Renal pelvis (tissue), 1 donor: ENCODE measurements at regions not wholly inside any gene's neighbourhood (a gene's known extent, or its start where the extent isn't known, plus 50 kb on each side); places are given as distances from the start of the nearest gene placed in this dataset.

Source experiments
- DNase-seq: peaks from one replicate; pipeline ENCODE4 v3.0.0-alpha.2; 2013

DNA sequence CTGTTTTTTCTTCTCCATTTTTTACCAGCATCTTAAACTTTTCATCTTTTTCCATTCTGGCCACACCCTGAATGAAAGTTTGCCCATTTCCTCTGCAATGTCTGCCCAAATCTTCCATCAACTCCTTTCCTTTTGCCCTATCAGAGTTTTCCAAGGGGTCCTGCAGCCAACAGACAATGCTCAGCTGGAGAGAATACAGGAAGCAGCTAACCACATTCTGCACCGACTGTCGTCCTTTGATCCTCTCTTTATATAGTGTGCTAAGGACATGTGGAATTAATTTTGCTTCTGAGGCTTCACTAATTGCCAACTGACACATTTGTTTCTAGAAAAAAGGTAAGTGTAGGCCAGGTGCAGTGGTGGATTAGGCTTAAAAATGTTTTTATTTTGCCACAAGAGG is 50.5 kb upstream of the DLX2 start:
- no peak for DNase-seq

DNA sequence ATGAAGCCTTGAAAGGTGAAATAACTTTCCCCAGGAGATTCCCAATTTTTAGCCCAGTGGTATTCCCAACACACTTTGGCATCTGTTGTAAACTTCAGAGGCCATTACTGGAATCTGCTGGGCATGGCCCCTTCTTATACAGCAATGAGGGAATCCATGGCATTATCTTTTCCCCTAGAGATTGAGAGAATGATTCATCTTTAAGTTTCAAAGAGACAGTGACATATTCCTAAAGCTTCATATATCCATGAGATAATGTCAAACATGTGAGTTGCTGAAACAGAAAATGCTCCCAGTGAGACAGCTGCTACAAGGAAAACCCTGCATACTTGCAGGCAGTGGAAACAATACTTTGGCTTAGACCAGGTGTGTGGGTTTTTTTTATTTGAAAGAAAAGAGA is 51.1 kb upstream of the DLX2 start:
- no peak for DNase-seq

DNA sequence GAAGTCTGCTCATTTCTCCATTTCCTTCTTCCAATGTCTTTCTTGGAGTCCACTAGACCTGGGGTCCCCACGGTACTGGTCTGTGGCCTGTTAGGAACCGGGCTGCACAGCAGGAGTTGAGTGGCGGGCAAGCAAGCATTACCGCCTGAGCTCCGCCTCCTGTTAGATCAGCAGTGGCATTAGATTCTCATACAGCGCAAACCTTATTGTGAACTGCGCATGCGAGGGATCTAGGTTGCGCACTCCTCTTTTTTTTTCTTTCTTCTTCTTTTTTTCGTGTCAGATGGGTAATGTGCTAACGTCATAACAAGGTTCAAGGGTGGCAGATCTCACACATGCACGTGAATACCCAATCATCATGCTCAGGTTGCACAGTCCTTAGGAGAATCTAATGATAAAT is 53.1 kb upstream of the DLX2 start:
- DNase-seq: no peak

DNA sequence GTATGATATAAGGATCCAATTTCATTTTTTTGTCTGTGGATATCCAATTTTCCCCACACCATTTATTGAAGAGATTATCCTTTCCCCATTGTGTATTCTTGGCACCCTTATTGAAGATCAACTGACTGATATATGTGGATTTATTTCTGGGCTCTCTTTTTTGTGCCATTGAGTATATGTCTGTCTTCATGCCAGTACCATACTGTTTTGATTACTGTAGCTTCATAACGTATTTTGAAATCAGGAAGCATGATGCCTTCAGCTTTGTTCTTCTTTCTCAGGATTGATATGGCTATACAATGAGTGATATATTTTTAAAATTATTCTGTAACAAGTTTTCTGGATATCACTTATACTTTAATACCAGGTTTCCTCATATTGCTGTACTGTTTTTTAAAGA is 58.1 kb upstream of the DLX2 start:
- no peak for DNase-seq

DNA sequence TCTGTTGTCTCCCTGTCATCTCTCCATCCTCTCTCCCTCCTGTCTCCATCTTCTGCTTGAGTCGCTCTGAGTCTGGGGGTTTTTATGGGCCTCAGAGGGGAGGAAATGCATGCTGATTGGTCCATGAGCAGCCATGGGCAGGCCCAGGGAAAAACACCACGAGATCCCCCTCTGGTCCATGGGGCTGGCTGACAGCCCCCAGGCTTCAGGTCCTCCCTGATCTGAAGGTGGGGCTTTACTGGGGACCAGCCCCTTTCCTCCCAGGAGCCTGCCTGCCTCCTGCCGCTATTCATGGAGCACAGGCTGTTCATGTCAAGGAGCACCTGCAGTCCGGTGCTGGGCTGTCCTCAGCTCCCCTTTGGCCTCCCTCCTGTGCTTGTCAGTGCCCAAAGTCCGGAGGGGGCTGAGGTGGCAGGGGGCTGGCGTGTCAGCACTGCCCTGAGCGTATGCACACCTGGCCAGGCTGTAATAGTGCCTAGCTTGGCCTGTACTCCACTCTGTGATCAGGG is 59.6 kb upstream of the DLX2 start:
- DNase-seq: no peak

DNA sequence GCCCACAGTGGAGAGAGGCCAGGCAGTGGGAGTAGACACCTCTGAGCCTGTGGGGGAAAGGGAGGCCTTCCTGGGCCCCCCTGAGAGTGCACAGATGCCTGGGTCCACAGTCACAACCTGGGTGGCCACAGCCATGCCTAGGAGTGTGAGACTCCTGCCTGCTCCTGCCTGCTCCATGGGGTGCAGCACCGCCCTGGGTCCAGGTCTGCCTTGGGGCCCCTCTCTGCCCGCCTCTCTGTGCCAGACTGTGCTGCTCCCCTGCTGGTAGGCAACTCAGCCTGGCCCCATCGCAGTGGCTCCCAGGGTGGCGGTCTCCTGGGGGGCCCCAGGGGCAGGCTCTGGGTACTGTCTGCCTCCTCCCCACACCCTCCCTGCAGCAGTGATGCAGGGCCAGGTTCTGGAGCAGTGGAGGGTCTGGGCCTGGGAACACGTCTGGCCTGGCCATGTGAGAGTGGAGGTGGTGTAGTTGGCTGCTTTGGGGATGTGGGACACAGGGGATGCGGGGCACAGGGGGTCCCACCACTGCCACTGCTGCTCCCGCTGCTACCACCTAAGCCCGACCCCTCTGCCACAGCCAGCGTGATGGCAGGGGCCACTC is 60.1 kb upstream of the DLX2 start:
- DNase-seq: no peak

DNA sequence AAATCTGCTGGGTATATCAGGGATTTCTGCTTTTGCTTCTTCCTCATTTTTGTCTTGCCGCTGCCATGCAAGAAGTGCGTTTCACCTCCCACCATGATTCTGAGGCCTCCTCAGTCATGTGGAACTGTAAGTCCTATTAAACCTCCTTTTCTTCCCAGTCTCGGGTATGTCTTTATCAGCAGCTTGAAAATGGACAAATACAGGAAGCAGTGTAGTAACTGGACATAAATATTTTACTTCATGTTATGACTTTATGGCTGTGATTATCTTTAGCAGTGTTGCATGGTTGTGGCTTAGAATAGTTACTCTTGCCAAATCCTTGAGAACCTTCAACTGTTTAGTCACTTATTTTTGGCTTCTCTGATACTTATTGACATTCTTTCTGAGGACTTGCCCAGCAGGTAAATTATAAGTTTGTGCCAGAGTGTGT is 66.2 kb upstream of the DLX2 start:
- no peak for DNase-seq

DNA sequence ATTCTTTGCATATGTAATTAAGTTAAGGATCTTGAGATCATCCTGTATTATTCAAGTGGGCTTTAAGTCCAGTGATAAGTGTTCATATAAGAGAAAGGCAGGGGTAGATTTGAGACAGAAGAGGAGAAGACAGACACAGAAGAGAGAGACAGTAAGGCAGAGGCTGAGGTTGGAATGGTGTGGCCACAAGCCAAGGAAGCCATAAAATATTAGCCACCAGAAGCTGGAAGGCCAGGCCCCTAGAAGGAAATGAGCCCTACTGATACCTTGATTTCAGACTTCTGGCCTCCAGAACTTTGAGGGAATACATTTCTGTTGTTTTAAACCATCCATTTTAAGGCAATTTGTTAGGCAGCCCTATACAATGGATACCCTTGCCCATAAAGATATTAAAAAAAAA is 66.9 kb upstream of the DLX2 start:
- DNase-seq: no peak

DNA sequence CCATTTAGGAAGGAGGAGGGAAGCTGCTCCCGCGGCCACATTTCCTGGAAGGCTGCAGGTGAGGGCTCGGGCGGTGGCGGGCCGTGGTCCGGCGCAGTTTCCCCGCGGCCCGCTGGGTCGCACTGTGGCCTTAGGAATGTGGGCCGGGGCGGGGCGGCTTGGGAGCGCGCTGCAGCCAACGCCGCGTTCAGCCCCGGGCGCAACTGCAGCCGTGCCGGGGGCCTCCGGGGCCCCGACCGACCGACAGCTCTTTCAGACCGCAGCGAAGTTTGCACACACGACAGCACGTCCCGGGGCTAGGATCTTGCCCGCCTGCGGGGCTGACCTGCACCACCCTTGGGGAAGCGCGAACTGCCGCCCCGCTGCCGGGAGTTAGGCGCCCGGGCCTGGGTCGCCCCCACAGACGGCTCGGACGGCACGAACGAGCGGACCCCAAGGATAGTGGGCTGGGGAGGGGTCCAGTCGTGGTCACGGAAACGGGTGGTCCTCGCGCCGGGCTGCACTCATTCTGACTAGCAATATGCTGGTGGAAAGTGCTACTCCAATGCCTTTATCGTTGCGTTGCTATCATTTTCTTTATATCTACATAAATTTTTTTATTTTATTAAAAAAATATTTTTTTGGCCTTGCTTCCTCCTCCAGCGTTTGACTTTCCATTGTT is 69.9 kb upstream of the DLX2 start:
- DNase-seq: peak; percentile 58

DNA sequence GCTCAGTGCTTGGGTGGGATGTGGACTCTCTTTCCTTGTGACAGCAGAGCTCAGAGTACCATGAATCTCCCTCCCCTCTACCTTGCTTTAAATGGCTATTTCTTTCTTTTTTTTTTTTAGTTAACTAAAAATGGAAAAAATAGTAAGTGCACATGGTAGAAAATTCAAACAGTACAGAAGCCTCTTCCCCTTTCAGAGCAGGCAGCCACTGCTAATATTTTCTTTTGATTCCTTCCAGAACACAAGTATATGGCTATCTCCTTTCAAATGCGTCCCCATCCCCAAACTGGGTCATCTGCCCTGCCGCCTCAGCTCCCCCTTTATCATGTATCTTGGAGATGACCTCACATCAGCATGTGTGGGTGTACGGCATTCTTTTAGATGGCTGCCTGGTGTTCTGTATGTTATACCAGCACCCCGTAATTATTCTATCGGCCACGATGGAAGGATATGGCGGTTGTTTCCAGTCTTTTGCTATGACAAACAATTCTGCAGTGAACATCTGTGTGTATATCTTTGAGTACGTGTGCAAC is 70.5 kb upstream of the DLX2 start:
- DNase-seq: no peak

DNA sequence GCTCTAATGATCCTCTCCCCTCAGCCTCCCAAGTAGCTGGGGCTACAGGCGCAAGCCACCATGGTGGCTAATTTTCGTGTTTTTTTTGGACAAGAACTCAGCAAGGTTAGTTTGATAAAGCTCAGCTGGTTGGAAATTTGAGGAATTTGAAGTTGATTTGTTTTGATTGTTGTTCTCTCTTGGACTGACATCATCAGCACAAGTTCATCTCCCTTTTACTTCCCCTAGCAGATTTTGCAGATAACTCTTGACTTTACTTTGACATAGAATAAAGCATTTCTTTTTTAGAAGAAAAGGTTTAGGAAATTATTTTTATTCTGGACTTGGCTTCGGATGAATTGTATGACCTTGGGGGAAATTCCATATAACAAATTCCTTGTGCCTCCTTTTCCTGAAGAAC is 74.9 kb upstream of the DLX2 start:
- DNase-seq: no peak

DNA sequence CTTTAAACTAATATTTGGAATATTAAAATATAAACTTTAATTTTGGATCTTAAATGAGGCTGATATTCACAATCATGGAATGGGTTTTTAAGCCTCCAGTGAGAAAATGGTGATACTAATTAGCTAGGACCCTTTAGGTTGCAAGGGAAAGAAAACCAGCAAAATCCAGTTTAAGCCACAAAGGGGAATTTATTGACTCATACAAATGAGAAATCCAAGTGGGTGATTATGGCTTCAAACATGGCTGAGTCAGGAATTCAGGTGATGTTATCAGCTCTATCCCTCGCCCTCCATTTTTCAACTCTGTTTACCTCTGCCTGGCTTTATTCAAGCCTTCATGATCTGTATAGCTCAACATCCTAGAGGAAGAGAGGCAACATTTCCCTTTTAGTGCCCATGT is 75.3 kb upstream of the DLX2 start:
- DNase-seq: no peak

DNA sequence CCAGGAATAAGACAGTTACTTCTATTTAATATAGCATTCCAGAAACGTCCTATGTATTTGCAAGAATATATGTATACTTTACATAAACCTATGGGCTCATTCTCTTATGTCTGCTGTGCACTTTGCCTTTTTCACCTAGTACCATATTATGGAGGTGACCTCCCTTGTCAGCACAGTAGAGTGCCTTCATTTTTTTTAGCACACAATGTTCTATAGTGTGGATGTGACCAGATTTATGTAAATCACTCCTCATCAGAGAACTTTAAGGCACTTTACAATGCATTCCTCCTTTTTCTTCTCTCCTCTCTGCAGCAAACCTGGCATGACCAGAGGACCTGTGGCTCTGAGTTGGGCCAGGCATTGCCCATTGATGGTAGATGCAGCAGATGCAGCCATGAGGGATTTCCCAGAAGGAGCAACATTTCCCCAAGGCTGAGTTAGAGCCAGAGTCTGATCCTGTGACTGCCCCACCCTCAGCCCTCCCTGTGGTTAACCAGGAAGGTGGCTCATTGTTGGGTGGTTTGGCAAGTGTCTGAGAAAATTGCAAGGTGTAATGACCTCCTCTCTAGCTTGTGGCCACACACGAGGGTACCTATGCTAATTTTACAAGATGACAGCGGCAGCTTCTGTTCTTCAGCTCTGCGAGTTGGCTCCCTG is 76.5 kb upstream of the DLX2 start:
- DNase-seq: no peak

DNA sequence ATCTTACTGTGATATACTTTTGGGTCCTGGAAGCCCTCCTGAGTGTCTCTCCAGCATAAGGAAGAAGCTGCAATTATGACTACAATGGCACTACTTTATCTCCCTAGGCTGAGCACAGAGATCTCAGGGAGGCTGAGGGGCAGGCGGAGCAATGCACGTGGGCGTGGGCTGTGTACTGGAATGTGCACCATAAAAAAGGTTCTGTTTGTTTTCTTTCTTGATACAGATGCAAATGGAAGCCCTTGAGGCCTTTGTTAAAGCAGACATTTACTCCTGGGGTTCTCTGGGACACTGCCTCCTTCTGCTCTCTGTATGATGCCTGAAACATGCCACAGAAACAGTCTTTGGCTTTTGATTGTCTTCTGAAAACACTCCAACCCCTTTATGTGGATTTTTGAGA is 79.1 kb upstream of the DLX2 start:
- DNase-seq: no peak

DNA sequence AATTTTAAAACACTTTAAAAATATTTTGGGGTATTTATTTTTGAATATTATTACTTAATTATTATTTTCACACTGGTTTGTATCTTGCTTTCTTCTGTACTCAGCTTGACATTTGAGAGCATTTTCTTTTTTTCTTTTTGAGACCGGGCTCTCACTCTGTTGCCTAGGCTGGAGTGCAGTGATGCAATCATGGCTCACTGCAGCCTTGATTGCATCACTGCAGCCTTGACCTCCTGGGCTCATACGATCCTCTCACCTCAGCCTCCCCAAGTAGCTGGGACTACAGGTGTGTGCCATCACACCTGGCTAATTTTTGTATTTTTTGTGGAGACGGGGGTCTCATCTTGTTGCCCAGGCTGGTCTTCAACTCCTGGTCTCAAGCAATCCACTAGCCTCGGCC is 79.9 kb upstream of the DLX2 start:
- no peak for DNase-seq

DNA sequence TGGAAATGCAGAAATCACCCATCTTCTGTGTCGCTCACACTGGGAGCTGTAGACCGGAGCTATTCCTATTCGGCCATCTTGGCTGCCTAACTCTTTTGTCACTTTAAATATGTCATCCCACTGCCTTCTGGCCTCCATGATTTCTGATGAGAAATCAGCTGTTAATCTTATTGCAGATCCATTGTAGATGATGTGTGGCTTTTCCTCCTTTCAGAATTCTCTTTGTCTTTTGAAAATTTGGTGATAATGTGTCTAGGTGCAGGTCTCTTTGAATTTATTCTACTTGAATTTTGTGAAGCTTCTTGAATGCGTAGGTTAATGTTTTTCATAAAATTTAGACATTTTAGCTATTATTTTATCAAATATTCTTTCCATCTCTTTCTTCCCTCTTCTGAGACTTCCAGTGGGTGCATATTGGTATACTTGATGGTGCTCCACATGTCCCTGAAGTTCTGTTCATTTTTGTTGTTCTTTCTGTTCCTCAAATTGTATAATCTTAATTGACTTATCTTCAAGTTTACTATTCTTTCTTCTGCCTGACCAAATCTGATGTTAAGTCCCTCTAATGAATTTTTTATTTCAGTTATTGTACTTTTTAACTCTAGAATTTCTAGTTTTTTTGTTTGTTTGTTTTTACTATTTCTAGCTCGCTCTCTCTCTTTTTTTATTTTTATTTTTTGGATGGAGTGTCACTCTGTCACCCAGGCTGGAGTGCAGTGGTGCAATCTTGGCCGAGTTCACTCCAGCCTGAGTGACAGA is 90.8 kb upstream of the DLX2 start:
- no peak for DNase-seq

DNA sequence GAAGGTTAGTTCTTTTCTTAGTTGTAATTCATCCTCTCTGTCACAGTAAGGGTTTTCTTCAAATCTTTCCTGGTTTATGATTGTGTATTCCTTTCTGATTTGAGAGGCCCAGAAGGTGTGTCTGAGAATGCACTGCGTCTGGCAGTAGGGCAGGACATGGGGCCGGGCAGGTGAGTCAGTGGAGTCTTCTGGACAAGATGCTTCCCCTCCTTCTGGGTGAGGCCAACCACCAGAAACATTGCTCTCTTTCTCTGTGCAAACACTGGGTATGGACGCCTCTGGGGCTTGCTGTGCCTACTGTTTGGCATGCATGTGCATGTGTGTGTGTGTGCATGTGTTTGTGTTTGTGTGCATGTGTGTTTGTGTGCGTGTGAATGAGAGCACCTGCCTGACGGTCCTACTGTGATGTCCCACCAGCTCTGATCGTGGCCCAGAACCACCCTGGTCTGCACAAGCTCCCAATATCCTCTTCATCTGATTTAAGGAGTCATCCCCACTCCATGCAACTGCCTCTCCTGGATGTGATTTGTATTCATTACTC is 93.2 kb upstream of the DLX2 start:
- no peak for DNase-seq

DNA sequence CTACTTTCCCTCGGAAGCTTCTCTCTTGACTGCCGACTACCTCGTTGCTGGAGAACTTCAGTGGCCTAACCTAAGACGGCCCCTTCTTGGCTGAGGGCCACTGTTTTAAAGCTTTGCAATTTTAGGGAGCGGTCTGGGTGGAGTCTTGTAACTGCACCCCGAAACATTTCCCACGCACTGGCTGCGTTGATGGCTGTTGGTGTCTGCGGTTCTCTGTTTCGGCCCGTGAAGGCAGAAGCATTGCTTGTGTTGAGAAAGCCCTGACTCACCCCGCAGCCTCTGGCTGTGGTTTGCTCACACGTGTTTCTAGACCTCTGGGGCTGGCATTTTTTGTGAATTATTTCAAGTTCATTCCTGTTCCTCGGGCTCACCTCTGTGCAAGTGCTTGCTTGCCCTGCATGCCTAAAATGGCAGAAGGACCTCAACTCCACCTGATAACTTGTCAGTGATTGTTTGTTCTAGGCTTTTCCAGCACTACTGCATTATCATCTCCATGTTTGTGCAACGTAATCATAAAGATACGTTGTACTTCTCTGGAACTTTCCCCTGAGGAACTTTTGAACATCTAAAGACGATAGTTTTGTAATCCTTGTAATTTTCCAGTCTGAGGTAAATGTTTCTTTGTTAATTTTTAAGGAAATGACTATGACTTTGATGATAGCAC is 94.2 kb upstream of the DLX2 start:
- DNase-seq: no peak

DNA sequence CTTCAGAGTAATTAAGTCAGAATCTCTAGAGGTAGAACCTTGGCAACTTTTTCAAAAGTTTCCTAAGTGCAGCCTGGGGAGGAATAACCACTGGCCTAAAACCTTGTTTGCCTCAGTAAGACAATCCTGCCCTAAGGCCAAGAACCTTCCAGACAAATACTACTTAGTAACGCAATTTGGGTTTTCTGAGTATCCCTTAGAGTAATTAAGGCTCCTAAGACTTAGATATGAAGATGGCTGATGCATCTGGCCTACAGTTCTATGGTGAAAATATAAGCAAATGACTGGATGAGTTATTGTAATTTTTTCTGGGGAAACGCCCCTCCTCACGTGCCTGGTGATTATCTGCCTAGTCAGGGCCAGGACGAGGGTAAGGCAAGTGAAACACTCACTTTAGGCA is 95.7 kb upstream of the DLX2 start:
- DNase-seq: no peak

DNA sequence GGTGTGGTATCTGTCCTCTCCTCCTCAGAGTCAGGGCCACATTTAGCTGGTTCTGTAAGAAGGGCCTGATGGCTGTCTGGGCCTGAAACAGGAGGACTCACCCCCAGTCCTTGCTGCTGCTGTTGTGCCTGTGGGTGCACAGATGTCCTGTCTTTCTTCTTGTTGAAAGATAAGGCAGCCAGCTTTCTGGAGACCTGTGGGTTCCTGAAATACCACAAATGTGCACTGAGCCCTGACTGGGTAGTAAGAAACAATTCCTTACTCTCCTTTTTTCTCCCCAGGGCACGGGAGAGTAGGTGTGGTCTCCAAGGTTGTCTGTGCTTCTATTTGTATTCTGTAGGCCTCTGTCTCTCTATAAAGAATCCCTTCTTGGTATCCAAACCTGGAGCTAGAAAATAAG is 96.2 kb upstream of the DLX2 start:
- no peak for DNase-seq

DNA sequence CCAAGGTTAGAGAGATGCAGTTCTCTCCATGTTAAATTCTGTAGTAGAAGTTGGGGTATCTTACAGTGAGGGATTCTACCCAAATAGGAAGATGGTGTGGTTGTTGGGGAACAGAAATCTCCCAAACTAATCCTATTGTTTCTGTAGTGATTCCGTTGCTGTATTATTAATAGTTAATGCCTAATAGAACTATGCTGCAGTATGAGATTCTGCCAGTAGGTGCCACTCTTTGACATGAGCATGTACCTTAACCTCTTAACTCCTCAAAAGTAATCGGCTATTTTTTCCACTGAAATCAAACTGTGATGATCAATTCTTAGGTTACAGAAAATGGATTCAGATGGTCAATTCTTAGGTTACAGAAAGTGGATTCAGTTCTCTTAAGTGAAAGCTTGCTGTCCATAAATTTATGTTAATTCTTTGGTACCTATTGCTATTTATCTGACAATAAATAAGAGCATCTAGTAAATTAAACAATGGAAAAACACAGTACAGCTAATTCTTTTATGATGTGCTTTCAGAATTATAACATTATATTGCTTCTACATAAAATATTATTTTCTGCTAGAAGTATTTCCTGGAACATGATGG is 97.9 kb upstream of the DLX2 start:
- DNase-seq: no peak
